ENCODE measurements at regions not wholly inside any gene's neighbourhood (a gene's known extent, or its start where the extent isn't known, plus 50 kb on each side); places are given as distances from the start of the nearest gene placed in this dataset.

DNA sequence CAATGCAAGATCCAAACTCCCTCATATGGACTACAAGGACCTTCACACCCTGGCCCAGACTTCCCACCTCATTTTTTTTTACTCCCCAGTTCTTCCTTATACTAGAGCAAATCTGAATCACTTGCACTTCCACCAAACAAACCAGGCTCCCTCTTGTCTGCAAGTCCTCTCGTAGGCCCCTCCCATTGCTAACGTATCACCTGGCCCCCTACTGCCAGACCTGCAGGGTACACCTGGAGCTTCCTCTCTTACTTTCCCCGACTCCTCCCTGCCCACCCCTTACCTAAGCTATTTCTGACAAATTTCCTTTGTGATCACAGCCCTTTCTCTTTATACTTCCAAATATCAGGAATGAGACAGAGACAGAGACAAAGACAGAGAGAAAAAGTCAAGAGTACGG lies 463.9 kb downstream of the GALC start:
- no peak for TF ChIP-seq POLR2A (IDR thresholded peaks at IDR 0.05)
- TF ChIP-seq, protein P1, sequence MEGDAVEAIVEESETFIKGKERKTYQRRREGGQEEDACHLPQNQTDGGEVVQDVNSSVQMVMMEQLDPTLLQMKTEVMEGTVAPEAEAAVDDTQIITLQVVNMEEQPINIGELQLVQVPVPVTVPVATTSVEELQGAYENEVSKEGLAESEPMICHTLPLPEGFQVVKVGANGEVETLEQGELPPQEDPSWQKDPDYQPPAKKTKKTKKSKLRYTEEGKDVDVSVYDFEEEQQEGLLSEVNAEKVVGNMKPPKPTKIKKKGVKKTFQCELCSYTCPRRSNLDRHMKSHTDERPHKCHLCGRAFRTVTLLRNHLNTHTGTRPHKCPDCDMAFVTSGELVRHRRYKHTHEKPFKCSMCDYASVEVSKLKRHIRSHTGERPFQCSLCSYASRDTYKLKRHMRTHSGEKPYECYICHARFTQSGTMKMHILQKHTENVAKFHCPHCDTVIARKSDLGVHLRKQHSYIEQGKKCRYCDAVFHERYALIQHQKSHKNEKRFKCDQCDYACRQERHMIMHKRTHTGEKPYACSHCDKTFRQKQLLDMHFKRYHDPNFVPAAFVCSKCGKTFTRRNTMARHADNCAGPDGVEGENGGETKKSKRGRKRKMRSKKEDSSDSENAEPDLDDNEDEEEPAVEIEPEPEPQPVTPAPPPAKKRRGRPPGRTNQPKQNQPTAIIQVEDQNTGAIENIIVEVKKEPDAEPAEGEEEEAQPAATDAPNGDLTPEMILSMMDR (IDR thresholded peaks at IDR 0.05): no peak
